Suprapubic skin (tissue), 4 donors: ENCODE measurements at regions not wholly inside any gene's neighbourhood (a gene's known extent, or its start where the extent isn't known, plus 50 kb on each side); places are given as distances from the start of the nearest gene placed in this dataset.

ENCODE experiments used
- EP300 ChIP-seq: sonication (generic); formaldehyde crosslinking; IDR thresholded peaks from one replicate; pipeline ENCODE4 v1.6.1; 2017; ENCODE audit warnings: antibody characterized with exemption
- POLR2A ChIP-seq, 2 donors: fragments of 450-650 bp; IDR thresholded peaks; one replicate each; pipeline ENCODE4 v1.6.1; 2017; ENCODE audit warnings: antibody characterized with exemption in 2 of 2, mild to moderate bottlenecking in 2 of 2, moderate library complexity in 2 of 2
- POLR2AphosphoS5 ChIP-seq, 3 donors: sonication (generic); formaldehyde crosslinking; IDR thresholded peaks; one replicate each; pipeline ENCODE4 v1.6.1; 2017; ENCODE audit warnings: antibody characterized with exemption in 3 of 3
- TF ChIP-seq, protein P1 (sequence below), 2 donors: fragments of 200-600 bp in 1 of 2; fragments of 450-650 bp in 1 of 2; sonication (generic) in 1 of 2; IDR thresholded peaks; one replicate each; pipeline ENCODE4 v1.5.1; 2016 to 2019; ENCODE audit warnings: antibody characterized with exemption in 2 of 2, mild to moderate bottlenecking in 1 of 2, moderate library complexity in 1 of 2

DNA sequence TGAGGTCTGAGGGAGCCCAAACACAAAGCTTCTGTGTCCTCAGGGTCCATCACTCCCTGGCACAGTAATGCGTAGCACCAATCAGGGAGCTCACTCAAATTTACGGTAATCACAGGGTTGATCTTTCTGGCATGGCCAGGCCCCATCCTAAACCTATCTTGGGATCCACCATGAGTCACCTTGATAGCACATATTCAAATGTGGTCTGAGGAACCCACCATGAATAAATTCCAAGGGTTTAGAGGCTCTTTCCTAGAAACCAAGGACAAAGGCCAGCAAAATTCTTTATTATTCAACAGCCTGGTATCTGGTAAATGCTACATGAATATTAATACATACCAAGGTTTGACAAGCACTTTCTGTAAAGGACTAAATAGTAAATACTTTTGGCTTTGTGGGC, 254.5 kb downstream of the TLR4 start:
- TF ChIP-seq, protein P1, sequence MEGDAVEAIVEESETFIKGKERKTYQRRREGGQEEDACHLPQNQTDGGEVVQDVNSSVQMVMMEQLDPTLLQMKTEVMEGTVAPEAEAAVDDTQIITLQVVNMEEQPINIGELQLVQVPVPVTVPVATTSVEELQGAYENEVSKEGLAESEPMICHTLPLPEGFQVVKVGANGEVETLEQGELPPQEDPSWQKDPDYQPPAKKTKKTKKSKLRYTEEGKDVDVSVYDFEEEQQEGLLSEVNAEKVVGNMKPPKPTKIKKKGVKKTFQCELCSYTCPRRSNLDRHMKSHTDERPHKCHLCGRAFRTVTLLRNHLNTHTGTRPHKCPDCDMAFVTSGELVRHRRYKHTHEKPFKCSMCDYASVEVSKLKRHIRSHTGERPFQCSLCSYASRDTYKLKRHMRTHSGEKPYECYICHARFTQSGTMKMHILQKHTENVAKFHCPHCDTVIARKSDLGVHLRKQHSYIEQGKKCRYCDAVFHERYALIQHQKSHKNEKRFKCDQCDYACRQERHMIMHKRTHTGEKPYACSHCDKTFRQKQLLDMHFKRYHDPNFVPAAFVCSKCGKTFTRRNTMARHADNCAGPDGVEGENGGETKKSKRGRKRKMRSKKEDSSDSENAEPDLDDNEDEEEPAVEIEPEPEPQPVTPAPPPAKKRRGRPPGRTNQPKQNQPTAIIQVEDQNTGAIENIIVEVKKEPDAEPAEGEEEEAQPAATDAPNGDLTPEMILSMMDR (IDR thresholded peaks at IDR 0.05): no peak
- no peak for TF ChIP-seq POLR2A (IDR thresholded peaks at IDR 0.05)
- no peak for TF ChIP-seq POLR2AphosphoS5 (IDR thresholded peaks at IDR 0.05)
- TF ChIP-seq EP300: no peak
